ENCODE measurements at regions not wholly inside any gene's neighbourhood (a gene's known extent, or its start where the extent isn't known, plus 50 kb on each side); places are given as distances from the start of the nearest gene placed in this dataset.

- Histone ChIP-seq H3K9me3 (ENCODE audit: control insufficient read depth in 2 of 2, insufficient read depth in 1 of 2, low read length in 1 of 2) (no peaks in the 10 kb centered on the region), H3K4me1 (ENCODE audit: control insufficient read depth in 2 of 2, insufficient read depth in 2 of 2, low read length in 2 of 2) (peaks cover 0 to 4% of the 10 kb centered on the region in 2 donors), H3K27ac (ENCODE audit: low read depth in 1 of 2, low read length in 1 of 2) (no peak overlapping the region), H3K27me3 (ENCODE audit: control insufficient read depth in 2 of 2, insufficient read depth in 1 of 2, low read length in 1 of 2) (peaks cover 8 to 65% of the 10 kb centered on the region in 2 donors), H3K4me3 (ENCODE audit: low read length in 2 of 2) (no peak overlapping the region), H3K36me3 (ENCODE audit: control insufficient read depth in 2 of 2, insufficient read depth in 2 of 2, low read length in 1 of 2) (no peaks in the 10 kb centered on the region)
- 89% methylated on average over 21 of the region's 21 CpGs for WGBS
- no peak for DNase-seq (ENCODE audit: low read depth in 6 of 9, low spot score in 9 of 9)
Measured at GRCh38 chr17:36885771-36886377, 51.4 kb upstream of the LHX1 start.

All from thymus (tissue), 11 donors.